ENCODE measurements at regions not wholly inside any gene's neighbourhood (a gene's known extent, or its start where the extent isn't known, plus 50 kb on each side); places are given as distances from the start of the nearest gene placed in this dataset.

DNA sequence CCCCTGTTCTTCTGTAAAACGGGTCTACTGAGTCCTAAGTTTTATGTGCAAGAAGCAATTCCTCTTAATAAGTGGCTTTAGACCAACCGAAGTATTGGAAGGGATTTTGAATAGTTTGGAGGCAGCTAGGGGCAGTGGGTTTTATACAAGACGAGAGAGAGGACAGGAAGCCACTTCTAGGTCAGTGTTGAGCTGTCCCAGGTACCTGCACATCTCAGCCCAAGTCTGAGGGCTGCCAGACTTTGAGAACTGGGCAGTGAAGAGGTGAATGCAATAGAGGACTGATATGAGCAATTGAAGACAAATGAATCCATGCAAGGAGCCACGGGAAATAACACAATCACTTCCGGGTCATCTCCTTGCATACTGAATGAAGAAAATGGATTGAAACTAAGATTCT is 273.5 kb downstream of the KLF6 start:
- H3K4me2 ChIP-seq, result no peak overlapping the region
- no peak overlapping the region for H3K4me3 Mint-ChIP-seq
- no peaks in the 10 kb centered on the region for H3K36me3 ChIP-seq
- peaks cover 21% of the 10 kb centered on the region for H3K27me3 Mint-ChIP-seq (ENCODE audit: insufficient read depth, low read depth)
- no peak overlapping the region for H3K27ac ChIP-seq
- peaks cover 4% of the 10 kb centered on the region for H3K36me3 Mint-ChIP-seq
- no peaks in the 10 kb centered on the region for H3K9me3 ChIP-seq (ENCODE audit: low read depth)
- no peaks in the 10 kb centered on the region for H4K20me1 ChIP-seq (ENCODE audit: low read depth)
- no peak overlapping the region for H3K4me3 ChIP-seq
- peaks cover 18% of the 10 kb centered on the region for H3K9me3 Mint-ChIP-seq
- TF ChIP-seq EZH2 (IDR thresholded peaks at IDR 0.05) (no peak), EZH2phosphoT487 (IDR thresholded peaks at IDR 0.05) (no peak)
- TF ChIP-seq, protein P1, sequence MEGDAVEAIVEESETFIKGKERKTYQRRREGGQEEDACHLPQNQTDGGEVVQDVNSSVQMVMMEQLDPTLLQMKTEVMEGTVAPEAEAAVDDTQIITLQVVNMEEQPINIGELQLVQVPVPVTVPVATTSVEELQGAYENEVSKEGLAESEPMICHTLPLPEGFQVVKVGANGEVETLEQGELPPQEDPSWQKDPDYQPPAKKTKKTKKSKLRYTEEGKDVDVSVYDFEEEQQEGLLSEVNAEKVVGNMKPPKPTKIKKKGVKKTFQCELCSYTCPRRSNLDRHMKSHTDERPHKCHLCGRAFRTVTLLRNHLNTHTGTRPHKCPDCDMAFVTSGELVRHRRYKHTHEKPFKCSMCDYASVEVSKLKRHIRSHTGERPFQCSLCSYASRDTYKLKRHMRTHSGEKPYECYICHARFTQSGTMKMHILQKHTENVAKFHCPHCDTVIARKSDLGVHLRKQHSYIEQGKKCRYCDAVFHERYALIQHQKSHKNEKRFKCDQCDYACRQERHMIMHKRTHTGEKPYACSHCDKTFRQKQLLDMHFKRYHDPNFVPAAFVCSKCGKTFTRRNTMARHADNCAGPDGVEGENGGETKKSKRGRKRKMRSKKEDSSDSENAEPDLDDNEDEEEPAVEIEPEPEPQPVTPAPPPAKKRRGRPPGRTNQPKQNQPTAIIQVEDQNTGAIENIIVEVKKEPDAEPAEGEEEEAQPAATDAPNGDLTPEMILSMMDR (IDR thresholded peaks at IDR 0.05), result no peak
- no peak overlapping the region for H2AFZ ChIP-seq (replicated peaks)
- H3K79me2 ChIP-seq (ENCODE audit: low read depth), result no peaks in the 10 kb centered on the region
- no peak overlapping the region for H3K9ac ChIP-seq
- no peak overlapping the region for H3K27ac Mint-ChIP-seq
- DNase-seq (ENCODE audit: low spot score), result no peak
- no peaks in the 10 kb centered on the region for H3K27me3 ChIP-seq
- H3K4me1 Mint-ChIP-seq, result peaks cover 21% of the 10 kb centered on the region
- H3K4me1 ChIP-seq, result peaks cover 7% of the 10 kb centered on the region
- peaks cover 7% of the 10 kb centered on the region for H3F3A ChIP-seq (ENCODE audit: low read depth)

DNA sequence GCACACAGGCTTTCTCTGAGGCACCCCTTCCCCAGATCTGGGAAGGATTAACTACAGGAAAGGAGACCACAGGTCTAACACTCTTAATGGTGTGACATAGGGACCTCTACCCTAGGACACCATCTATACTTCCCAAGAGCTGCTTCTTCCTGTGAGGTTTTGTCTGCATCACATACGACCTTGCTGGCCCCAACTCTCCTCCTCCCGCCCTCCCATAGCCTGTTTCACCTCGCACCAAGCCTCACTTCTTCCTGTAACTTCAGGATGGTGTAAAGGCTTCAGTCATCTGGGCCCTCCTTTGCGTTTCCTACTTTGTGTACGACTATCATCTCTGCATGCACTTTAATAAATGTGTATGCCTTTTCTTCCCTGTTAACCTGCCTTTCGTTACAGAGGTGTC is 274.3 kb downstream of the KLF6 start:
- no peak for TF ChIP-seq EZH2phosphoT487 (IDR thresholded peaks at IDR 0.05)
- TF ChIP-seq, protein P1 (IDR thresholded peaks at IDR 0.05), result no peak
- no peak for TF ChIP-seq EZH2 (IDR thresholded peaks at IDR 0.05)
- H2AFZ ChIP-seq (replicated peaks), result no peak overlapping the region
- H4K20me1 ChIP-seq (ENCODE audit: low read depth), result no peaks in the 10 kb centered on the region
- H3K9ac ChIP-seq, result no peak overlapping the region
- H3K4me1 ChIP-seq, result no peaks in the 10 kb centered on the region
- peaks cover 4% of the 10 kb centered on the region for H3K36me3 Mint-ChIP-seq
- no peaks in the 10 kb centered on the region for H3K79me2 ChIP-seq (ENCODE audit: low read depth)
- no peaks in the 10 kb centered on the region for H3K27me3 ChIP-seq
- H3K4me3 Mint-ChIP-seq, result no peak overlapping the region
- H3K4me1 Mint-ChIP-seq, result peaks cover 14% of the 10 kb centered on the region
- H3K9me3 Mint-ChIP-seq, result peaks cover 18% of the 10 kb centered on the region
- no peak for DNase-seq (ENCODE audit: low spot score)
- no peak overlapping the region for H3K27ac ChIP-seq
- no peaks in the 10 kb centered on the region for H3F3A ChIP-seq (ENCODE audit: low read depth)
- H3K4me2 ChIP-seq, result no peak overlapping the region
- H3K27ac Mint-ChIP-seq, result no peak overlapping the region
- H3K9me3 ChIP-seq (ENCODE audit: low read depth), result no peaks in the 10 kb centered on the region
- H3K36me3 ChIP-seq, result no peaks in the 10 kb centered on the region
- H3K4me3 ChIP-seq, result no peak overlapping the region
- peaks cover 21% of the 10 kb centered on the region for H3K27me3 Mint-ChIP-seq (ENCODE audit: insufficient read depth, low read depth)

DNA sequence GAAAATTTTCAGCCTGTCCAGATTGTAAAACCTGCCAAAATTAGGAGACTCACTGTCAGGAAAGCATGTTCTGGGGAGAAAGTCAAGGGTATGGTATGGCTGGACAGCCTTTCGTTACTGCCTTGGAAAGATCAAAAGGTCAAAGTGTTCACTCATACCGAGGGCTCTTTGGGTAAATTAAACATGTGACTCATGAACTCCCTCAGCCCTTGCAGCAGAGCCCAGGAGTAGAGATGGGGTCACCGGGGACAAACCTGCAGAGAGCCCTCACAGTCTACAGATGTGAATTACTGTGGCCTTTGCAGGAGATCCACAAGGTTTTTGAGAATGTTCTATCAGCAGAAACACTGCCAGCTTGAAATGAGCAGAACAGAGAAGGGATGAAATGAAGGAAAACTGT is 275.7 kb downstream of the KLF6 start:
- TF ChIP-seq, protein P1 (IDR thresholded peaks at IDR 0.05), result no peak
- no peak for TF ChIP-seq EZH2 (IDR thresholded peaks at IDR 0.05)
- no peak for TF ChIP-seq EZH2phosphoT487 (IDR thresholded peaks at IDR 0.05)
- Histone ChIP-seq H3K27me3 (no peaks in the 10 kb centered on the region), H3K4me1 (no peaks in the 10 kb centered on the region), H3K9ac (no peak overlapping the region), H3K27ac (no peak overlapping the region), H2AFZ (replicated peaks) (no peak overlapping the region), H3K36me3 (no peaks in the 10 kb centered on the region), H3K9me3 (ENCODE audit: low read depth) (no peaks in the 10 kb centered on the region), H3F3A (ENCODE audit: low read depth) (no peaks in the 10 kb centered on the region), H3K79me2 (ENCODE audit: low read depth) (no peaks in the 10 kb centered on the region), H3K4me3 (no peak overlapping the region), H3K4me2 (no peak overlapping the region), H4K20me1 (ENCODE audit: low read depth) (no peaks in the 10 kb centered on the region)
- Mint-ChIP-seq H3K4me1 (peaks cover 5% of the 10 kb centered on the region), H3K27ac (no peak overlapping the region), H3K4me3 (no peak overlapping the region), H3K9me3 (peaks cover 14% of the 10 kb centered on the region), H3K36me3 (peaks cover 4% of the 10 kb centered on the region), H3K27me3 (ENCODE audit: insufficient read depth, low read depth) (peaks cover 17% of the 10 kb centered on the region)
- no peak for DNase-seq (ENCODE audit: low spot score)

All from neural progenitor cell (in vitro differentiated cells).